Ovary (tissue), 3 donors: ENCODE measurements at regions not wholly inside any gene's neighbourhood (a gene's known extent, or its start where the extent isn't known, plus 50 kb on each side); places are given as distances from the start of the nearest gene placed in this dataset.

Source experiments
- CTCF ChIP-seq, 3 donors: fragments of 450-650 bp in 2 of 3; fragments of 200-600 bp in 1 of 3; IDR thresholded peaks; one replicate each; pipeline versions ENCODE4 v1.5.1 to v1.8.0; 2016 to 2022; ENCODE audit warnings: antibody characterized with exemption in 3 of 3, mild to moderate bottlenecking in 1 of 3
- EP300 ChIP-seq: sonication (generic); formaldehyde crosslinking; IDR thresholded peaks from one replicate; pipeline ENCODE4 v1.6.1; 2017; ENCODE audit warnings: antibody characterized with exemption
- POLR2A ChIP-seq: fragments of 450-650 bp; IDR thresholded peaks from one replicate; pipeline ENCODE4 v1.6.1; 2017; ENCODE audit warnings: antibody characterized with exemption, mild to moderate bottlenecking, moderate library complexity
- donor health status: DM: no; HTN: no; CAD: no.

GRCh38 chr18:21980744-21981143, 188.6 kb upstream of the GATA6 start:
- TF ChIP-seq CTCF (IDR thresholded peaks at IDR 0.05) = no peak
- no peak for TF ChIP-seq POLR2A
- no peak for TF ChIP-seq EP300
